BJ (cell line): ENCODE measurements at regions not wholly inside any gene's neighbourhood (a gene's known extent, or its start where the extent isn't known, plus 50 kb on each side); places are given as distances from the start of the nearest gene placed in this dataset.
"Not testable (repeated sequence)": the region's sequence is repeated elsewhere in the genome, so short reads cannot be mapped to it uniquely, and the experiment has no call there.

ENCODE experiments used
- CTCF ChIA-PET: fragments of 350-600 bp; formaldehyde crosslinking; extraction: SDS; loops from one replicate; lab custom pipeline; 2021; ENCODE audit warnings: antibody characterized with exemption, inconsistent platforms; lab: Yijun Ruan, JAX
- POLR2A ChIA-PET: fragments of 300-600 bp; sonication (Branson Sonifier 250); formaldehyde crosslinking; extraction: SDS; loops from one replicate; lab custom pipeline; 2021; ENCODE audit warnings: antibody characterized with exemption; lab: Charles Lee
- DNase-seq: peaks from one replicate; pipeline ENCODE4 v3.0.0-alpha.2; 2011; ENCODE audit warnings: low read depth
- H3K27me3 ChIP-seq: 2 replicates; pipeline ENCODE4 v1.6.0; 2011; ENCODE audit warnings: low read length; ENCODE audit not compliant: control insufficient read depth, insufficient read depth
- H3K36me3 ChIP-seq: 2 replicates; pipeline ENCODE4 v1.5.1; 2011; ENCODE audit warnings: low read length; ENCODE audit not compliant: control insufficient read depth, insufficient read depth
- H3K4me3 ChIP-seq: 2 replicates; pipeline ENCODE4 v1.5.1; 2011; ENCODE audit warnings: low read depth, mild to moderate bottlenecking, control low read depth, low read length

- POLR2A ChIA-PET = not testable (repeated sequence)
Observed at GRCh38 chr2:87425191-87425590, 322.7 kb upstream of the PLGLB2 start.

DNA sequence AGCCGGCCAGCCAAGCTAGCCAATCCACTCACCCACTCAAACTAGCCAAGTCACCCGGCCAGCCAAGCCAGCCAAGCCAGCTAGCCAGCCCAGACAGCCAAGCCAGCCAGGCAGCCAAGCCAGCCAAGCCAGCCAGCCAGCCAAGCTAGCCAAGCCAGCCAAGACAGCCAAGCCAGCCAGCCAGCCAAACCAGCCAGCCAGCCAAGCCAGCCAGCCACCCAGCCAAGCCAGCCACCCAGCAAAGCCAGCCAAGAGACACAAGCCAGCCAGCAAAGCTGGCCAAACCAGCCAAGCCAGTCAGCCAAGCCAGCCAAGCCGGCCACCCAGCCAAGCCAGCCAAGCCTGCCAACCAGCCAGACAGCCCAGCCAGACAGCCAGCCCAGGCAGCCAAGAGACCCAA lies 322.2 kb upstream of the PLGLB2 start:
- DNase-seq, CTCF ChIA-PET, POLR2A ChIA-PET, H3K4me3 ChIP-seq, H3K36me3 ChIP-seq, H3K27me3 ChIP-seq: not testable (repeated sequence)

More at GRCh38 chr2:87425191-87425590, 322.7 kb upstream of the PLGLB2 start:
- DNase-seq, H3K27me3 ChIP-seq, CTCF ChIA-PET, H3K36me3 ChIP-seq, H3K4me3 ChIP-seq: not testable (repeated sequence)

- POLR2A ChIA-PET, H3K4me3 ChIP-seq, H3K36me3 ChIP-seq, H3K27me3 ChIP-seq, DNase-seq, CTCF ChIA-PET: not testable (repeated sequence)
Observed at GRCh38 chr2:87428452-87429130, 319.3 kb upstream of the PLGLB2 start.

GRCh38 chr2:87429206-87429930 lies 318.5 kb upstream of the PLGLB2 start:
- H3K36me3 ChIP-seq, H3K4me3 ChIP-seq, H3K27me3 ChIP-seq, CTCF ChIA-PET, DNase-seq, POLR2A ChIA-PET: not testable (repeated sequence)

- H3K27me3 ChIP-seq, H3K4me3 ChIP-seq, DNase-seq, POLR2A ChIA-PET, CTCF ChIA-PET, H3K36me3 ChIP-seq: not testable (repeated sequence)
Observed at GRCh38 chr2:87429931-87430275, 318.0 kb upstream of the PLGLB2 start.

DNA sequence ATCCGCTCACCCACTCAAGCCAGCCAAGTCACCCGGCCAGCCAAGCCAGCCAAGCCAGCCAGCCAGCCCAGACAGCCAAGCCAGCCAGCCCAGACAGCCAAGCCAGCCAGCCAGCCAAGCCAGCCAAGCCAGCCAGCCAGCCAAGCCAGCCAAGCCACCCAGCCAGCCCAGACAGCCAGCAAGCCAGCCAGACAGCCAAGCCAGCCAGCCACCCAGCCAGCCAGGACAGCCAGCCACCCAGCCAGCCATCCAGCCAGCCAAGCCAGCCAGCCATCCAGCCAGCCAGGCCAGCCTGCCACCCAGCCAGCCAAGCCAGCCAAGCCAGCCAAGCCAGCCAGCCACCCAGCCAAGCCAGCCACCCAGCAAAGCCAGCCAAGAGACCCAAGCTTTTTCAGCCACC lies 316.8 kb upstream of the PLGLB2 start:
- H3K27me3 ChIP-seq, DNase-seq, H3K36me3 ChIP-seq, POLR2A ChIA-PET, H3K4me3 ChIP-seq, CTCF ChIA-PET: not testable (repeated sequence)

DNA sequence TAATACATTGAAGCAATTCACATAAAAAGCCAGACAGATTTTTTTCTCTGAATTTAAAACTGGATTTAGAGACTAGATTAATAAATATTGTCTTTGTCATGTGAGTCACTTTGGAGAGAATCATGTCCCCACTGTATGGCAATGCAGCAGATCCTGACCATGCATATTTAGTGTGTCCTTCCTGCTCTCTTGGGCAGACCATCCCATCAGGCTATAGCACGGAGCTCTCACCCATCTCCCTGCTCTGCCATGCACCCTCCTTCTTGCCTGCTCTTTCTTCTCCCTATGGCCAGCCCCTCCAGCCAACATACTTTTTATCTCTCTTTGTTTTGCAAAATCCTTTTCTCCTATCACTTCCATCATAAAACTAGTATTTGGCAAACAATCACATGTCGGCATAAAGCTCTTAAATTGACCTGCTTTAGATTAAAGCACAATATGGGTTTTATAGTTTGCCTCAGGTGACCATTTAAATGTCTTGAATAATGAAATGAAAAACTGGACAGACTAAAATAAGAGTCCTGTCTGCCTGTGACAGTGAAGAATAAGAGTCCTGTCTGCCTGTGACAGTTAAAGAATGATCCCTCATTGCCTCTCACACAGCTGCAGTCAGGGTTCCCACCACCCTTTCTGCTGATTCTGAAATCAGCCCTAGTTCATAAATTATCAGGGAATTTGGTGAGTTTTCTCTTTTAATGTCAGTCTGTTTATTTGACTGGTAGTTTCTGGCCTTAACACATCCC lies 315.0 kb upstream of the PLGLB2 start:
- POLR2A ChIA-PET, CTCF ChIA-PET, H3K4me3 ChIP-seq: not testable (repeated sequence)

DNA sequence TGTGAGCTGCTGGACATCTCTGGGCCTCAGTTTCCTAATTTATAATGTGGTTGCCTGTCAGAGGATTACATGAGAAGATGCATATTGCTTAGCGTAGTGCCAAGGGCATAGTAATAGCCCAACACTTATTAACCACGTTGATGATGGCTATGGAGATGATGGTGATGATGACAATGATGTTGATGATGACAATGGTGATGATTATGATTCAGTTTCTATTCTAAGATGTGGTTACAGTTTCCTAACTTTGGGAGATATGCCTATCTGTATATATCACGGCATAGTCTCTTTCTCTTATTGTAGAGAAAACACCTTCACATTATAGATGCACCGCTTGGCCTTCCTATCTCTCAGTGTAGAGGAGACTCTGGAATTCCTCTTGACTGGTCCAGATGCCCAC lies 311.9 kb upstream of the PLGLB2 start:
- CTCF ChIA-PET, H3K27me3 ChIP-seq, DNase-seq, H3K4me3 ChIP-seq, POLR2A ChIA-PET, H3K36me3 ChIP-seq: not testable (repeated sequence)

More for the DNA sequence above, 315.0 kb upstream of the PLGLB2 start:
- not testable (repeated sequence) for H3K27me3 ChIP-seq, H3K36me3 ChIP-seq, DNase-seq

GRCh38 chr2:87437701-87438260 lies 310.1 kb upstream of the PLGLB2 start:
- CTCF ChIA-PET, H3K27me3 ChIP-seq: not testable (repeated sequence)

DNA sequence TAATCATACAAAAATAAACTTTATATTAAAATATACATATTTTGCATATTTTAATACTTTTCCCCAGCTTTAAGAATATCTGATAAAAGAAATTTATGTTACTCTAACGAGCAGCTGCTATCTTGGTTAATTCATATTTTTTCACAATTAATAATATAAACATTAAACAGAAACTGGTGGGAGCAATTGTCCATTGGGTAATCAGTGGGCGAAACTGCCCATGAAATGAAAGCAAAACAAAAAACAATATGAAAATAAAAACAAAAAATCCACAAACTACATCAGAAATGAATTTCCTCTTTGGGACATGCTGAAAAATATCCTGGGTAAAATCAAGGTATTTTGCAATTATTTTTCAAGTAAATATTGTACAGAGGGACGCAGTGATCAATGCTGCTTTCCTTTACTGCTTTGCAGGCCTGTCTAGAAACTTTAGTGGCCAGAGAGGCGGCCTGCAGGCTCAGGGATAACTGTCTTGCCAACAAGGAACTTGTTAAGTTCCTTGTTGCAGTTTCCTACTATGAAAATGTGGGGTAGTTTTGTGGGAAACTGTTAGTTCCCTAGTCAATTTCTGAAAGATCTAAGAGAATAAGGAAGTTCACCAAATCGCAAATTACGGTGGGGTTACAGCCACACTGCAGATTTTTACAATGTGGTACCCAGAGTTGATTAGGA lies 309.0 kb upstream of the PLGLB2 start:
- DNase-seq, H3K27me3 ChIP-seq, H3K36me3 ChIP-seq, CTCF ChIA-PET, POLR2A ChIA-PET, H3K4me3 ChIP-seq: not testable (repeated sequence)

More at GRCh38 chr2:87437701-87438260, 310.1 kb upstream of the PLGLB2 start:
- DNase-seq, POLR2A ChIA-PET, H3K4me3 ChIP-seq, H3K36me3 ChIP-seq: not testable (repeated sequence)

- DNase-seq, POLR2A ChIA-PET, H3K4me3 ChIP-seq, H3K36me3 ChIP-seq, CTCF ChIA-PET, H3K27me3 ChIP-seq: not testable (repeated sequence)
Observed at GRCh38 chr2:87439617-87440204, 308.2 kb upstream of the PLGLB2 start.

GRCh38 chr2:87440650-87441049 lies 307.2 kb upstream of the PLGLB2 start:
- H3K36me3 ChIP-seq, H3K4me3 ChIP-seq, DNase-seq, CTCF ChIA-PET, POLR2A ChIA-PET, H3K27me3 ChIP-seq: not testable (repeated sequence)
